Endothelial cell of umbilical vein (primary cell): ENCODE measurements at regions not wholly inside any gene's neighbourhood (a gene's known extent, or its start where the extent isn't known, plus 50 kb on each side); places are given as distances from the start of the nearest gene placed in this dataset.

ENCODE experiments used
- BruUV-seq: library from RNA; stranded (reverse); fragments of 400-500 nt; replicated peaks from 2 replicates; lab custom pipeline; 2021; lab: Mats Ljungman, UMichigan
- CTCF ChIA-PET: fragments of 300-600, 350-600 bp; sonication (Branson Sonifier 250); formaldehyde crosslinking; loops from one replicate; lab custom pipeline; 2021; ENCODE audit warnings: antibody characterized with exemption, inconsistent platforms; lab: Charles Lee
- POLR2A ChIA-PET: fragments of 300-600, 350-600 bp; sonication (Branson Sonifier 250); formaldehyde crosslinking; loops from one replicate; lab custom pipeline; 2021; ENCODE audit warnings: antibody characterized with exemption, inconsistent platforms; lab: Charles Lee
- DNase-seq: peaks from one replicate; pipeline ENCODE4 v3.0.0-alpha.2; 2011; ENCODE audit warnings: low read depth, low spot score
- FAIRE-seq: peaks from 2 replicates; lab custom pipeline; 2011; peaks lifted over from hg19 to GRCh38; lab: Jason Lieb, UNC
- H2AFZ ChIP-seq: 2 replicates; pipeline ENCODE4 v1.6.0; 2012; ENCODE audit warnings: low read depth, low read length, control low read depth, inconsistent platforms
- H3K27ac ChIP-seq: 2 replicates; pipeline ENCODE4 v1.5.1; 2011; ENCODE audit warnings: low read depth, mild to moderate bottlenecking, control low read depth, low read length, moderate library complexity; ENCODE audit not compliant: insufficient read depth
- H3K27me3 ChIP-seq, 2 experiments: 2 replicates each; pipeline versions ENCODE4 v1.6.0 to v1.6.1; 2011; ENCODE audit warnings: low read length in 2 of 2, mixed read lengths in 1 of 2; ENCODE audit not compliant: control insufficient read depth in 2 of 2, insufficient read depth in 2 of 2
- H3K36me3 ChIP-seq, 2 experiments: 2 replicates in 1 of 2; 3 replicates in 1 of 2; pipeline ENCODE4 v1.5.1; 2011; ENCODE audit warnings: low read length in 2 of 2, mild to moderate bottlenecking in 1 of 2, moderate library complexity in 1 of 2; ENCODE audit not compliant: control insufficient read depth in 2 of 2, insufficient read depth in 2 of 2; ENCODE audit errors: extremely low read depth in 1 of 2
- H3K4me1 ChIP-seq: 3 replicates; pipeline ENCODE4 v1.5.1; 2011; ENCODE audit warnings: mild to moderate bottlenecking, low read length; ENCODE audit not compliant: control insufficient read depth, insufficient read depth; ENCODE audit errors: extremely low read depth
- H3K4me2 ChIP-seq: 2 replicates; pipeline ENCODE4 v1.6.1; 2011; ENCODE audit warnings: low read length, control low read depth, mixed read lengths; ENCODE audit not compliant: insufficient read depth
- H3K4me3 ChIP-seq, 3 experiments: fragments of 200-600 bp in 1 of 3; sonication (generic), shearing (Covaris generic) in 1 of 3; replicated peaks in 1 of 3; 2 replicates each; pipeline ENCODE4 v1.5.1; 2011 to 2016; ENCODE audit warnings: control low read depth in 3 of 3, low read length in 3 of 3, mild to moderate bottlenecking in 2 of 3, inconsistent platforms in 1 of 3, low read depth in 1 of 3, moderate library complexity in 1 of 3; ENCODE audit not compliant: insufficient read depth in 1 of 3
- H3K79me2 ChIP-seq: 2 replicates; pipeline ENCODE4 v1.6.0; 2012; ENCODE audit warnings: low read length, inconsistent platforms; ENCODE audit not compliant: control insufficient read depth, insufficient read depth
- H3K9ac ChIP-seq: replicated peaks from 2 replicates; pipeline ENCODE3; 2011; ENCODE audit warnings: low read length, control low read depth; ENCODE audit not compliant: insufficient read depth; ENCODE audit errors: extremely low read depth
- H3K9me1 ChIP-seq: replicated peaks from 3 replicates; pipeline ENCODE4 v1.6.0; 2011; ENCODE audit warnings: mild to moderate bottlenecking, low read length; ENCODE audit not compliant: control insufficient read depth, insufficient read depth; ENCODE audit errors: extremely low read depth
- H3K9me3 ChIP-seq: replicated peaks from 2 replicates; pipeline ENCODE4 v1.5.1; 2012; ENCODE audit warnings: low read length, inconsistent platforms; ENCODE audit not compliant: control insufficient read depth, insufficient read depth
- H4K20me1 ChIP-seq: replicated peaks from 2 replicates; pipeline ENCODE3; 2011; ENCODE audit warnings: mild to moderate bottlenecking, low read length; ENCODE audit not compliant: control insufficient read depth, insufficient read depth; ENCODE audit errors: extremely low read depth
- CTCF ChIP-seq, 2 donors: IDR thresholded peaks; 1 replicate in 1 of 2; 2 replicates in 1 of 2; pipeline ENCODE4 v1.5.1; 2011; ENCODE audit warnings: low read length in 2 of 2, mild to moderate bottlenecking in 2 of 2, moderate library complexity in 2 of 2, control low read depth in 1 of 2, inconsistent platforms in 1 of 2, low read depth in 1 of 2; ENCODE audit not compliant: insufficient read depth in 1 of 2; ENCODE audit errors: extremely low read depth in 1 of 2
- EZH2 ChIP-seq: IDR thresholded peaks from 2 replicates; pipeline ENCODE4 v1.6.1; 2012; ENCODE audit warnings: borderline replicate concordance, low read depth, mild to moderate bottlenecking, moderate library complexity, low read length, inconsistent platforms; ENCODE audit not compliant: severe bottlenecking
- FOS ChIP-seq: IDR thresholded peaks from 2 replicates; pipeline ENCODE4 v1.6.1; 2011; ENCODE audit warnings: mild to moderate bottlenecking, low read length, moderate library complexity, borderline replicate concordance; ENCODE audit not compliant: insufficient read depth
- GATA2 ChIP-seq: IDR thresholded peaks from 2 replicates; pipeline ENCODE4 v1.7.0; 2011; ENCODE audit warnings: low read depth, mild to moderate bottlenecking, moderate library complexity, mixed read lengths, low read length; ENCODE audit not compliant: insufficient read length, insufficient read depth
- JUN ChIP-seq: IDR thresholded peaks from 2 replicates; pipeline ENCODE4 v1.6.1; 2011; ENCODE audit warnings: borderline replicate concordance, low read depth; ENCODE audit not compliant: insufficient read length, insufficient read depth
- MYC ChIP-seq: IDR thresholded peaks from one replicate; pipeline ENCODE4 v1.6.1; 2011; ENCODE audit warnings: mild to moderate bottlenecking, low read depth, low read length
- POLR2A ChIP-seq: IDR thresholded peaks from 2 replicates; pipeline ENCODE4 v1.6.1; 2012; ENCODE audit warnings: low read depth, mild to moderate bottlenecking, control low read depth, low read length
- POLR2AphosphoS5 ChIP-seq: IDR thresholded peaks from 2 replicates; pipeline ENCODE4 v1.6.1; 2012; ENCODE audit warnings: low read depth, mild to moderate bottlenecking, control low read depth, low read length, moderate library complexity; ENCODE audit not compliant: insufficient read depth
- dilution Hi-C: fragments of 300-500 bp; cut with MboI; formaldehyde crosslinking; loops from one replicate; pipeline ENCODE4 v1.15.0; 2019; ENCODE audit warnings: low sequenced_read_pairs; ENCODE audit not compliant: extremely low pct_ligation_motif_present
- intact Hi-C: fragments of 100-400 bp; cut with micrococcal nuclease; formaldehyde crosslinking; loops from one replicate; pipeline ENCODE4 v1.10.0; 2022
- TF ChIP-seq, protein P1 (sequence below): IDR thresholded peaks from 2 replicates; pipeline ENCODE4 v1.6.1; 2011; ENCODE audit not compliant: insufficient read depth, insufficient read length

GRCh38 chr5:112657804-112658203 is 79.9 kb upstream of the APC start:
- no peaks in the 10 kb centered on the region for H3K36me3 ChIP-seq
- H4K20me1 ChIP-seq: no peaks in the 10 kb centered on the region
- no peak overlapping the region for H3K4me3 ChIP-seq
- no peaks in the 10 kb centered on the region for H3K79me2 ChIP-seq
- no peak overlapping the region for H2AFZ ChIP-seq
- H3K9me1 ChIP-seq: no peaks in the 10 kb centered on the region
- no peak overlapping the region for H3K9ac ChIP-seq
- CTCF ChIA-PET: no interaction called here
- H3K27ac ChIP-seq: no peak overlapping the region
- no peak for TF ChIP-seq POLR2A
- no peak for TF ChIP-seq FOS
- TF ChIP-seq MYC: no peak
- TF ChIP-seq JUN: no peak
- TF ChIP-seq, protein P1, sequence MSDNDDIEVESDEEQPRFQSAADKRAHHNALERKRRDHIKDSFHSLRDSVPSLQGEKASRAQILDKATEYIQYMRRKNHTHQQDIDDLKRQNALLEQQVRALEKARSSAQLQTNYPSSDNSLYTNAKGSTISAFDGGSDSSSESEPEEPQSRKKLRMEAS: no peak
- dilution Hi-C loops: no loop called here
- POLR2A ChIA-PET: no interaction called here
- H3K9me3 ChIP-seq: no peaks in the 10 kb centered on the region
- FAIRE-seq (no peak), DNase-seq (no peak)
- no TSS peak for BruUV-seq
- intact Hi-C loops: no loop called here
- no peaks in the 10 kb centered on the region for H3K4me1 ChIP-seq
- H3K27me3 ChIP-seq: peaks cover 0 to 5% of the 10 kb centered on the region in 2 experiments
- H3K4me2 ChIP-seq: no peak overlapping the region

- Histone ChIP-seq H3K9me3 (no peaks in the 10 kb centered on the region), H3K9me1 (no peaks in the 10 kb centered on the region), H3K4me2 (no peak overlapping the region), H3K27me3 (peaks cover 0 to 5% of the 10 kb centered on the region in 2 experiments), H3K27ac (no peak overlapping the region), H2AFZ (no peak overlapping the region), H4K20me1 (no peaks in the 10 kb centered on the region), H3K4me1 (no peaks in the 10 kb centered on the region), H3K9ac (no peak overlapping the region), H3K4me3 (no peak overlapping the region), H3K79me2 (no peaks in the 10 kb centered on the region), H3K36me3 (no peaks in the 10 kb centered on the region)
- intact Hi-C loops: no loop called here
- dilution Hi-C loops: no loop called here
- DNase-seq (no peak), FAIRE-seq (no peak)
- ChIA-PET POLR2A (no interaction called here), CTCF (no interaction called here)
- TF ChIP-seq EZH2 (no peak), CTCF (IDR thresholded peaks at IDR 0.05; ENCODE audit: extremely low read depth in 1 of 2, insufficient read depth in 1 of 2, low read depth in 1 of 2, low read length in 2 of 2) (no peak), MYC (no peak), POLR2A (no peak), GATA2 (no peak), JUN (no peak), FOS (no peak), POLR2AphosphoS5 (no peak)
- TF ChIP-seq, protein P1: no peak
- no TSS peak for BruUV-seq
These were observed 77.3 kb upstream of the APC start for GRCh38 chr5:112660359-112660758.
